ENCODE measurements at regions not wholly inside any gene's neighbourhood (a gene's known extent, or its start where the extent isn't known, plus 50 kb on each side); places are given as distances from the start of the nearest gene placed in this dataset.
"Not testable (repeated sequence)": the region's sequence is repeated elsewhere in the genome, so short reads cannot be mapped to it uniquely, and the experiment has no call there.

GRCh38 chr1:197985351-197985750, 68.2 kb downstream of the LHX9 start:
- ChIA-PET CTCF (interaction anchor here (0.8 kb wide), 1 partner anchor 1479 kb away, joined by 3 read pairs; no protein-coding TSS in a partner anchor), POLR2A (no interaction called here)
- TF ChIP-seq CTCF (IDR thresholded peaks at IDR 0.05; ENCODE audit: low read depth, low read length) = no peak
- no peak for DNase-seq (ENCODE audit: low read depth, low spot score)
- Histone ChIP-seq H3K27me3 (ENCODE audit: control insufficient read depth, insufficient read depth, low read length) (no peaks in the 10 kb centered on the region), H3K4me3 (ENCODE audit: low read depth, low read length) (no peak overlapping the region), H3K27ac (ENCODE audit: low read depth, low read length) (no peak overlapping the region), H3K9me3 (ENCODE audit: control insufficient read depth, insufficient read depth, low read length) (no peaks in the 10 kb centered on the region)

GRCh38 chr1:197986817-197987216, 69.6 kb downstream of the LHX9 start:
- no peaks in the 10 kb centered on the region for H3K27me3 ChIP-seq (ENCODE audit: control insufficient read depth, insufficient read depth, low read length)
- CTCF ChIA-PET = no interaction called here
- no peak for DNase-seq (ENCODE audit: low read depth, low spot score)

GRCh38 chr1:197987294-197987693, 70.1 kb downstream of the LHX9 start:
- ChIA-PET POLR2A (no interaction called here), CTCF (no interaction called here)
- no peak for DNase-seq (ENCODE audit: low read depth, low spot score)
- no peak for TF ChIP-seq CTCF (IDR thresholded peaks at IDR 0.05; ENCODE audit: low read depth, low read length)
- Histone ChIP-seq H3K9me3 (ENCODE audit: control insufficient read depth, insufficient read depth, low read length) (no peaks in the 10 kb centered on the region), H3K4me3 (ENCODE audit: low read depth, low read length) (no peak overlapping the region), H3K27ac (ENCODE audit: low read depth, low read length) (no peak overlapping the region), H3K27me3 (ENCODE audit: control insufficient read depth, insufficient read depth, low read length) (no peaks in the 10 kb centered on the region)

More at GRCh38 chr1:197986817-197987216, 69.6 kb downstream of the LHX9 start:
- no peak overlapping the region for H3K4me3 ChIP-seq (ENCODE audit: low read depth, low read length)
- POLR2A ChIA-PET = no interaction called here
- H3K27ac ChIP-seq (ENCODE audit: low read depth, low read length) = no peak overlapping the region
- H3K9me3 ChIP-seq (ENCODE audit: control insufficient read depth, insufficient read depth, low read length) = no peaks in the 10 kb centered on the region
- TF ChIP-seq CTCF (IDR thresholded peaks at IDR 0.05; ENCODE audit: low read depth, low read length) = no peak

GRCh38 chr1:197988581-197988980, 71.4 kb downstream of the LHX9 start:
- H3K27me3 ChIP-seq (ENCODE audit: control insufficient read depth, insufficient read depth, low read length); DNase-seq (ENCODE audit: low read depth, low spot score); CTCF ChIA-PET; POLR2A ChIA-PET; H3K27ac ChIP-seq (ENCODE audit: low read depth, low read length); H3K9me3 ChIP-seq (ENCODE audit: control insufficient read depth, insufficient read depth, low read length); H3K4me3 ChIP-seq (ENCODE audit: low read depth, low read length): not testable (repeated sequence)

- H3K27me3 ChIP-seq (ENCODE audit: control insufficient read depth, insufficient read depth, low read length) = no peaks in the 10 kb centered on the region
- H3K27ac ChIP-seq (ENCODE audit: low read depth, low read length) = no peak overlapping the region
- no peak for TF ChIP-seq CTCF (IDR thresholded peaks at IDR 0.05; ENCODE audit: low read depth, low read length)
- POLR2A ChIA-PET = no interaction called here
- H3K9me3 ChIP-seq (ENCODE audit: control insufficient read depth, insufficient read depth, low read length) = no peaks in the 10 kb centered on the region
- CTCF ChIA-PET = no interaction called here
- no peak for DNase-seq (ENCODE audit: low read depth, low spot score)
- H3K4me3 ChIP-seq (ENCODE audit: low read depth, low read length) = no peak overlapping the region
These were observed 71.9 kb downstream of the LHX9 start for GRCh38 chr1:197989058-197989457.

GRCh38 chr1:197991594-197991993, 74.4 kb downstream of the LHX9 start:
- CTCF ChIA-PET = no interaction called here
- Histone ChIP-seq H3K9me3 (ENCODE audit: control insufficient read depth, insufficient read depth, low read length) (no peaks in the 10 kb centered on the region), H3K4me3 (ENCODE audit: low read depth, low read length) (no peak overlapping the region), H3K27ac (ENCODE audit: low read depth, low read length) (no peak overlapping the region), H3K27me3 (ENCODE audit: control insufficient read depth, insufficient read depth, low read length) (no peaks in the 10 kb centered on the region)
- DNase-seq (ENCODE audit: low read depth, low spot score) = no peak
- TF ChIP-seq CTCF (IDR thresholded peaks at IDR 0.05; ENCODE audit: low read depth, low read length) = no peak
- POLR2A ChIA-PET = no interaction called here

All from AG04450 (cell line).